Activated naive CD8-positive, alpha-beta T cell treated with anti-CD3 and anti-CD28 coated beads, Interleukin-2, amount 50 U/mL, for 24 hours (primary cell): ENCODE measurements at regions not wholly inside any gene's neighbourhood (a gene's known extent, or its start where the extent isn't known, plus 50 kb on each side); places are given as distances from the start of the nearest gene placed in this dataset.

Experiments used
- ATAC-seq: fragments of 150-1000 bp; cut with Tn5 transposase; one replicate; pipeline ENCODE4 v1.10.0; 2021
- DNase-seq: peaks from one replicate; pipeline ENCODE4 v3.0.0; 2021
- H3K27ac Mint-ChIP-seq: one replicate; pipeline ENCODE4 v1.8.0; 2021; ENCODE audit warnings: mild to moderate bottlenecking, mixed read lengths
- H3K27me3 Mint-ChIP-seq: one replicate; pipeline ENCODE4 v1.8.0; 2021; ENCODE audit warnings: mixed read lengths
- H3K36me3 Mint-ChIP-seq: one replicate; pipeline ENCODE4 v1.8.0; 2021; ENCODE audit warnings: low read depth, mixed read lengths
- H3K4me1 Mint-ChIP-seq: one replicate; pipeline ENCODE4 v1.8.0; 2021; ENCODE audit warnings: mixed read lengths
- H3K4me3 Mint-ChIP-seq: one replicate; pipeline ENCODE4 v1.8.0; 2021; ENCODE audit warnings: mild to moderate bottlenecking, moderate library complexity, mixed read lengths
- H3K9me3 Mint-ChIP-seq: one replicate; pipeline ENCODE4 v1.8.0; 2021; ENCODE audit warnings: mixed read lengths

- H3K4me3 Mint-ChIP-seq, result no peak overlapping the region
- H3K27ac Mint-ChIP-seq, result no peak overlapping the region
- peak; percentile 31 for DNase-seq
- H3K27me3 Mint-ChIP-seq, result no peaks in the 10 kb centered on the region
- peaks cover 4% of the 10 kb centered on the region for H3K4me1 Mint-ChIP-seq
- peaks cover 3% of the 10 kb centered on the region for H3K36me3 Mint-ChIP-seq
- peaks cover 21% of the 10 kb centered on the region for H3K9me3 Mint-ChIP-seq
- ATAC-seq, result peak; percentile 36
Measured at GRCh38 chr19:46546194-46546896, 50.7 kb upstream of the PNMA8B start.

- H3K36me3 Mint-ChIP-seq, result peaks cover 4% of the 10 kb centered on the region
- no peak overlapping the region for H3K27ac Mint-ChIP-seq
- H3K4me3 Mint-ChIP-seq, result no peak overlapping the region
- ATAC-seq (no peak), DNase-seq (no peak)
- H3K9me3 Mint-ChIP-seq, result peaks cover 23% of the 10 kb centered on the region
- H3K4me1 Mint-ChIP-seq, result peaks cover 2% of the 10 kb centered on the region
- peaks cover under 1% of the 10 kb centered on the region for H3K27me3 Mint-ChIP-seq
Measured at GRCh38 chr19:46550684-46551083, 50.4 kb upstream of the CALM3 start.

- H3K27ac Mint-ChIP-seq, result no peak overlapping the region
- H3K27me3 Mint-ChIP-seq, result peaks cover 2% of the 10 kb centered on the region
- ATAC-seq (no peak), DNase-seq (no peak)
- H3K4me3 Mint-ChIP-seq, result no peak overlapping the region
- H3K4me1 Mint-ChIP-seq, result peaks cover 2% of the 10 kb centered on the region
- H3K9me3 Mint-ChIP-seq, result peaks cover 23% of the 10 kb centered on the region
- peaks cover 4% of the 10 kb centered on the region for H3K36me3 Mint-ChIP-seq
Measured at GRCh38 chr19:46551164-46551563, 50.0 kb upstream of the CALM3 start.
